K562 (cell line): ENCODE measurements at regions not wholly inside any gene's neighbourhood (a gene's known extent, or its start where the extent isn't known, plus 50 kb on each side); places are given as distances from the start of the nearest gene placed in this dataset.

Experiments
- ATAC-seq: fragments of 200-7000 bp; cut with Tn5 transposase; 3 replicates; pipeline ENCODE4 v1.9.1; 2020; ENCODE audit warnings: moderate library complexity
- BruUV-seq: library from RNA; stranded (reverse); fragments of 400-500 nt; replicated peaks from 2 replicates; lab custom pipeline; 2021; lab: Mats Ljungman, UMichigan
- CTCF ChIA-PET: fragments of 300-600 bp; formaldehyde crosslinking; extraction: SDS; loops from one replicate; lab custom pipeline; 2021; ENCODE audit warnings: low intra/inter-chr PET ratio; lab: Yijun Ruan, JAX
- POLR2A ChIA-PET: fragments of 300-600, 350-650 bp; sonication (Branson Sonifier 250); formaldehyde crosslinking; extraction: SDS; loops from one replicate; lab custom pipeline; 2021; ENCODE audit warnings: antibody characterized with exemption, inconsistent platforms; lab: Yijun Ruan, JAX
- DNase-seq, 4 experiments: peaks; one replicate each; pipeline versions ENCODE4 v3.0.0 to v3.0.0-alpha.2; 2011 to 2018; ENCODE audit warnings: low spot score in 3 of 4, mixed read lengths in 3 of 4; ENCODE audit errors: extremely low read depth in 1 of 4
- FAIRE-seq: peaks from 2 replicates; lab custom pipeline; 2011; peaks lifted over from hg19 to GRCh38; lab: Jason Lieb, UNC
- H2AFZ ChIP-seq: 2 replicates; pipeline ENCODE4 v1.6.0; 2011; ENCODE audit warnings: low read depth, low read length, control low read depth, inconsistent platforms
- H3K27ac ChIP-seq: fragments of 200-600 bp; 3 replicates; pipeline ENCODE4 v1.8.0; 2011; ENCODE audit warnings: low read depth, mild to moderate bottlenecking, control low read depth, inconsistent platforms, low read length, moderate library complexity, mixed read lengths; ENCODE audit errors: extremely low read depth
- H3K27me3 ChIP-seq, 2 experiments: fragments of 300-600 bp in 1 of 2; 2 replicates in 1 of 2; 3 replicates in 1 of 2; pipeline versions ENCODE4 v1.6.0 to v1.8.0; 2011; ENCODE audit warnings: inconsistent platforms in 2 of 2, low read length in 2 of 2, mild to moderate bottlenecking in 1 of 2, mixed read lengths in 1 of 2, moderate library complexity in 1 of 2; ENCODE audit not compliant: control insufficient read depth in 2 of 2, insufficient read depth in 2 of 2
- H3K36me3 ChIP-seq: fragments of 300-600 bp; 3 replicates; pipeline ENCODE4 v1.8.0; 2011; ENCODE audit warnings: mild to moderate bottlenecking, low read length, inconsistent platforms; ENCODE audit not compliant: control insufficient read depth, insufficient read depth
- H3K4me1 ChIP-seq, 2 experiments: fragments of 200-600 bp in 1 of 2; replicated peaks in 1 of 2; 2 replicates in 1 of 2; 3 replicates in 1 of 2; pipeline versions ENCODE4 v1.5.1 to v1.8.0; 2011; ENCODE audit warnings: inconsistent platforms in 2 of 2, low read length in 2 of 2, mild to moderate bottlenecking in 1 of 2, mixed read lengths in 1 of 2, moderate library complexity in 1 of 2; ENCODE audit not compliant: control insufficient read depth in 2 of 2, insufficient read depth in 2 of 2
- H3K4me2 ChIP-seq: 2 replicates; pipeline ENCODE4 v1.6.1; 2011; ENCODE audit warnings: low read length, control low read depth, inconsistent platforms, mixed read lengths; ENCODE audit not compliant: insufficient read depth
- H3K4me3 ChIP-seq: fragments of 200-600 bp; sonication (generic), shearing (Covaris generic); 2 replicates; pipeline ENCODE4 v1.5.1; 2016; ENCODE audit warnings: control low read depth, inconsistent platforms
- H3K79me2 ChIP-seq: fragments of 200-600 bp; 3 replicates; pipeline ENCODE4 v1.8.0; 2011; ENCODE audit warnings: low read length, inconsistent platforms; ENCODE audit not compliant: control insufficient read depth, insufficient read depth
- H3K9ac ChIP-seq, 2 experiments: 2 replicates each; pipeline versions ENCODE4 v1.6.0 to v1.6.1; 2011; ENCODE audit warnings: low read depth in 2 of 2, low read length in 2 of 2, control low read depth in 1 of 2, inconsistent platforms in 1 of 2, mild to moderate bottlenecking in 1 of 2, mixed read lengths in 1 of 2; ENCODE audit not compliant: insufficient read depth in 1 of 2
- H3K9me1 ChIP-seq: one replicate; pipeline ENCODE4 v1.6.0; 2011; ENCODE audit warnings: inconsistent platforms, mild to moderate bottlenecking, low read length, moderate library complexity; ENCODE audit not compliant: control insufficient read depth, insufficient read depth
- H3K9me3 ChIP-seq: replicated peaks from 2 replicates; pipeline ENCODE4 v1.5.1; 2011; ENCODE audit warnings: low read depth, low read length, inconsistent platforms; ENCODE audit not compliant: control insufficient read depth, insufficient read depth
- H4K20me1 ChIP-seq: replicated peaks from 2 replicates; pipeline ENCODE4 v1.6.1; 2011; ENCODE audit warnings: low read length, inconsistent platforms, mixed read lengths; ENCODE audit not compliant: control insufficient read depth, insufficient read depth
- CBX5 ChIP-seq: IDR thresholded peaks from 2 replicates; pipeline ENCODE4 v1.6.1; 2014; ENCODE audit warnings: low read depth, borderline replicate concordance
- HDAC3 ChIP-seq: fragments of 450-650 bp; IDR thresholded peaks from 2 replicates; pipeline ENCODE4 v1.6.1; 2018; ENCODE audit warnings: borderline replicate concordance, mild to moderate bottlenecking, moderate library complexity; ENCODE audit not compliant: partially characterized antibody
- HMG20A ChIP-seq: fragments of 450-650 bp; formaldehyde crosslinking; conservative IDR thresholded peaks from 2 replicates; pipeline ENCODE4 v1.4.0; 2020; ENCODE audit warnings: mild to moderate bottlenecking, mixed read lengths
- KLF16 ChIP-seq: IDR thresholded peaks from 2 replicates; pipeline ENCODE4 v1.6.1; 2016; ENCODE audit warnings: antibody characterized with exemption
- NR2C2 ChIP-seq, 2 experiments: fragments of 200-800 bp in 1 of 2; sonication (Bioruptor generic) in 1 of 2; sonication (generic) in 1 of 2; formaldehyde crosslinking in 1 of 2; IDR thresholded peaks; 2 replicates each; pipeline versions ENCODE4 v1.6.1 to v1.8.0; 2016 to 2022; ENCODE audit warnings: mild to moderate bottlenecking in 1 of 2, missing compliant biosample characterization in 1 of 2, missing genetic modification characterization in 1 of 2, missing genetic modification reagents in 1 of 2
- PML ChIP-seq: IDR thresholded peaks from 2 replicates; pipeline ENCODE4 v1.6.1; 2012; ENCODE audit warnings: low read length, inconsistent platforms
- SAFB ChIP-seq: fragments of 200-400 bp; formaldehyde crosslinking; IDR thresholded peaks from 2 replicates; pipeline ENCODE4 v1.6.1; 2017; ENCODE audit warnings: low read depth, low read length, borderline replicate concordance
- U2AF1 ChIP-seq: fragments of 200-400 bp; formaldehyde crosslinking; optimal IDR thresholded peaks from 2 replicates; pipeline ENCODE3; 2017; ENCODE audit warnings: mild to moderate bottlenecking, low read depth, low read length, moderate library complexity
- ZFX ChIP-seq: sonication (generic); formaldehyde crosslinking; IDR thresholded peaks from 2 replicates; pipeline ENCODE4 v1.8.0; 2022; ENCODE audit warnings: mild to moderate bottlenecking, missing genetic modification reagents, moderate library complexity
- ZKSCAN1 ChIP-seq: fragments of 150-350 bp; IDR thresholded peaks from 2 replicates; pipeline ENCODE4 v1.6.1; 2016; ENCODE audit warnings: low read depth, low read length
- ZNF274 ChIP-seq: IDR thresholded peaks from 2 replicates; pipeline ENCODE4 v1.6.1; 2011; ENCODE audit warnings: low read depth, mild to moderate bottlenecking, low read length, moderate library complexity, borderline replicate concordance
- ZNF57 ChIP-seq: fragments of 450-650 bp; formaldehyde crosslinking; IDR thresholded peaks from 2 replicates; pipeline ENCODE4 v1.4.0; 2020; ENCODE audit warnings: mild to moderate bottlenecking, moderate library complexity
- WGBS: fragments of 100-300 bp; shearing (Covaris generic); methylation state at CpG from one replicate; pipeline ENCODE4 v1.1.6; 2016; ENCODE audit warnings: low coverage, mixed read lengths; ENCODE audit not compliant: insufficient coverage; ENCODE audit errors: missing lambda C conversion rate; 5-methylcytosine and 5-hydroxymethylcytosine counted together
- in situ Hi-C: fragments of 300-500 bp; cut with MboI; formaldehyde crosslinking; loops from 4 replicates; pipeline ENCODE4 v1.15.0; 2018; ENCODE audit warnings: inconsistent platforms, mixed read lengths
- intact Hi-C: fragments of 100-400 bp; cut with micrococcal nuclease; formaldehyde crosslinking; loops from 2 replicates; pipeline ENCODE4 v1.14.2; 2022
- TF ChIP-seq, protein P1 (sequence below): fragments of 250-450 bp; sonication (Bioruptor Pico); IDR thresholded peaks from 2 replicates; pipeline ENCODE4 v1.5.0; 2021; ENCODE audit warnings: mild to moderate bottlenecking, moderate library complexity

DNA sequence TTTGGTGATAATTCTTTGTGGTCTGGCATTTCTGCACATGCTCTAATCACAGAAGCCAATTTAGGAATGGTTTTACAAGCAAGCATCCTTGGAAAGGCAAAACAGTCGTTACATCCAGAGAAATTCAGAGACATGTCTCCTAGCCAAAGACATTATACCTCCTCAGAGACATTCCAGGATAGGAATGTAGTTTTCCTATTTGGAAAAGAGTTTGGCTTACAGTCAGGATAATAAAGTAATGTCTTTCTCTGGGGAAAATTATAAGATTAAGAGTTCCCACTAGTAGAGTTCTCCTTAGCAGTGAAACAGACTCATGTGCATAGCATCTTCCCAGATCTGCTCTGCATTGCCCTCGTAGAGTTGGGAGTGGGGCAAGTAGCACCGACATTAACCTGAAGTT lies 753.6 kb upstream of the TMEFF2 start:
- ATAC-seq = no peak
- H3K79me2 ChIP-seq = no peaks in the 10 kb centered on the region
- no peaks in the 10 kb centered on the region for H4K20me1 ChIP-seq
- no peak overlapping the region for H2AFZ ChIP-seq
- no peaks in the 10 kb centered on the region for H3K9me1 ChIP-seq
- H3K9ac ChIP-seq = no peak overlapping the region
- POLR2A ChIA-PET = no interaction called here
- TF ChIP-seq PML (no peak), HDAC3 (no peak), ZNF274 (no peak)
- TF ChIP-seq, all 486 proteins: peak for 0
- WGBS = 0% methylated on average over 3 of the region's 3 CpGs
- no peak for DNase-seq
- CTCF ChIA-PET = no interaction called here
- in situ Hi-C loops = no loop called here
- no peaks in the 10 kb centered on the region for H3K27me3 ChIP-seq
- intact Hi-C loops = no loop called here
- H3K4me3 ChIP-seq = no peak overlapping the region
- FAIRE-seq = no peak
- no TSS peak for BruUV-seq
- H3K9me3 ChIP-seq = no peaks in the 10 kb centered on the region
- H3K4me2 ChIP-seq = no peak overlapping the region
- H3K36me3 ChIP-seq = no peaks in the 10 kb centered on the region
- H3K4me1 ChIP-seq = no peaks in the 10 kb centered on the region
- H3K27ac ChIP-seq = no peak overlapping the region

DNA sequence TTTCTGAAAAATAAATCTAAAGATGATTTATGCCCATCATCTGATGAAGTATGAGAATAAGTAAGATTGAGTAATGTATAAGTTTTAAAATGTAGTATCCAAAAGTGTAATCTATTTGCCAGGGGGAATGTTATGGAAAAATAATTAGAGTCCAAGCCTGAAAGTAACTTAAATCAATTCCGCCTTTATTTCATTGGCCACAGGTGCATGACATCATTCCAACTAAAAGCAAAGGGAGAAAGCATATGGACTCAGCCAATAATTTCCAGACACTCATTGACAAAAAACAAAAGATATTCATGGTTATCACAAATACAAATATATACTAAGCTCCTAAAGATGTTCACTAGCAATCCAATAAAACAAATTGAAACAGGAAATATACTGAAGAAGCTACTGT lies 752.6 kb upstream of the TMEFF2 start:
- Histone ChIP-seq H3K9me1 (no peaks in the 10 kb centered on the region), H4K20me1 (no peaks in the 10 kb centered on the region), H3K9me3 (no peaks in the 10 kb centered on the region), H3K27me3 (no peaks in the 10 kb centered on the region), H2AFZ (no peak overlapping the region), H3K27ac (no peak overlapping the region), H3K79me2 (no peaks in the 10 kb centered on the region), H3K4me1 (no peaks in the 10 kb centered on the region), H3K4me3 (no peak overlapping the region), H3K9ac (no peak overlapping the region), H3K36me3 (no peaks in the 10 kb centered on the region), H3K4me2 (no peak overlapping the region)
- CTCF ChIA-PET = no interaction called here
- TF ChIP-seq ZKSCAN1 (no peak), NR2C2 (CRISPR knock-in tag; IDR thresholded peaks at IDR 0.05) (no peak), NR2C2 (tag; IDR thresholded peaks at IDR 0.05) (no peak), ZFX (CRISPR knock-in tag) (no peak), HMG20A (CRISPR knock-in tag) (no peak), CBX5 (no peak), ZNF57 (no peak), KLF16 (no peak), ZNF274 (no peak), SAFB (no peak), U2AF1 (no peak)
- TF ChIP-seq, protein P1, sequence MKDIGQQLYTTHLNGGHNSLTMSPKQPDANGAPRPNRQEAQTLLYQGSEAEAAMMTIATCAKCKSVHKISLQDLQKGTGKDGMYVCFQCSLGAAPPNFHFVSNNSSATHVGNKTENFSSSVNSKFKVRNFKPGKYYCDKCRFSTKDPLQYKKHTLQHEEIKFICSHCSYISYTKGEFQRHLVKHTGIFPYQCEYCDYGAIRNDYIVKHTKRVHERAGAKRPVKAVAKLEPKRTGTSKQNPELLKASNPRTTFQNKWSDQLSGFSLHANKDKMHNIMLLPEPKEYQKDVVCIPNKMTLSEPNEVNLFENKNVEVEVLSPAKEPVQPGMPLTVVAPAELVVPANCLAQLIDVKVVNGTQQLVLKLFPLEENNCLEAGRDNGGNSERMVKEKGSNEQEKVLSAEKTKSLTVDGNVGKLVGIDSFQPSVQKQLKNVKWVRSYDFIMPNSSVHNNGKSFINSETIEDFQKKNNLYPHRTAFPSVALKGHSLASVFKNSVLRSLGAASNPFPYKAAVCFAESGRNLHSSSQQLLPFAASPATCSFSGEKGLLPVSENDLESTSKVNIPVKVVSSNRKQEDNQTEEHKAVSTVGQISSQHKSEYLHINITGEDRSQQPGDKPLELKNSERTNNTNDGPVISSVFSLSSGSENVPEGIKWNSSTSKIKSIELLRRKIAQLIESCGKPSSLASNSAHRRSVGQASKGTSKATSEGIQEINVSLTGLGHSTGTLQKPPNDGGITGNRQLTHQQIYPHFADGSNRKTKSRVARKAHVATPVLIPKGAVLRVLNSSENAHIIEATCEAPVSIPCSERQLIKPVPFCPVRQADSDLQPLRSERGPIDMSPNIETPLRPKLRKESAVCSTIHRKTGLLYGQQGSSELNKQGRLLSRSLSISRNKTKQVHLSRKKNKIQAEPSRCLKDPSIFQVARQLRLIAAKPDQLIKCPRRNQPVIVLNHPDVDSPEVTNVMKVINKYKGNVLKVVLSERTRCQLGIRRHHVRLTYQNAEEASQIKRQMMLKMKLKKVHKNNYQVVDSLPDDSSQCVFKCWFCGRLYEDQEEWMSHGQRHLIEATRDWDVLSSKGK = no peak
- whole genome bisulfite sequencing = 0% methylated on average over 1 of the region's 1 CpG
- ATAC-seq = no peak
- in situ Hi-C loops (no loop called here), intact Hi-C loops (no loop called here)
- POLR2A ChIA-PET = no interaction called here
- FAIRE-seq = no peak
- no TSS peak for BruUV-seq
- no peak for DNase-seq
